Ectodermal cell (in vitro differentiated cells): ENCODE measurements at regions not wholly inside any gene's neighbourhood (a gene's known extent, or its start where the extent isn't known, plus 50 kb on each side); places are given as distances from the start of the nearest gene placed in this dataset.
A peak's percentile ranks its signal among the peaks of the same experiment; 100 is the strongest.

Experiments used
- H3K27ac ChIP-seq: 2 replicates; pipeline ENCODE4 v1.7.0; 2013; ENCODE audit warnings: mild to moderate bottlenecking, low read depth, low read length; ENCODE audit not compliant: insufficient read depth, poor library complexity, severe bottlenecking
- H3K27me3 ChIP-seq: 2 replicates; pipeline ENCODE4 v1.7.0; 2013; ENCODE audit warnings: mild to moderate bottlenecking, low read length; ENCODE audit not compliant: insufficient read depth, control insufficient read depth, poor library complexity, severe bottlenecking
- H3K36me3 ChIP-seq: one replicate; pipeline ENCODE4 v1.7.0; 2013; ENCODE audit warnings: low read length; ENCODE audit not compliant: control insufficient read depth, insufficient read depth
- H3K4me1 ChIP-seq: one replicate; pipeline ENCODE4 v1.7.0; 2013; ENCODE audit warnings: low read length; ENCODE audit not compliant: control insufficient read depth, insufficient read depth
- H3K4me3 ChIP-seq: 2 replicates; pipeline ENCODE4 v1.7.0; 2013; ENCODE audit warnings: low read depth, low read length, control low read depth; ENCODE audit not compliant: insufficient read depth
- H3K9me3 ChIP-seq: 2 replicates; pipeline ENCODE4 v1.7.0; 2013; ENCODE audit warnings: mild to moderate bottlenecking, low read length, moderate library complexity; ENCODE audit not compliant: control insufficient read depth
- WGBS, 2 experiments: methylation state at CpG; one replicate each; pipeline ENCODE4 v1.1.7; 2013; ENCODE audit warnings: missing lambda C conversion rate in 2 of 2; 5-methylcytosine and 5-hydroxymethylcytosine counted together

GRCh38 chr10:10854725-10855124 is 162.9 kb upstream of the CELF2 start:
- no peaks in the 10 kb centered on the region for H3K36me3 ChIP-seq
- 93 to 96% methylated on average over 4 of the region's 4 CpGs for WGBS, 2 experiments

GRCh38 chr10:10855151-10855581 is 162.5 kb upstream of the CELF2 start:
- Histone ChIP-seq H3K36me3 (no peaks in the 10 kb centered on the region), H3K9me3 (no peaks in the 10 kb centered on the region), H3K4me1 (no peaks in the 10 kb centered on the region), H3K27me3 (no peaks in the 10 kb centered on the region), H3K27ac (no peak overlapping the region), H3K4me3 (no peak overlapping the region)
- 86 to 89% methylated on average over 1 of the region's 1 CpG for WGBS, 2 experiments

More at GRCh38 chr10:10854725-10855124, 162.9 kb upstream of the CELF2 start:
- H3K4me1 ChIP-seq, result no peaks in the 10 kb centered on the region
- no peak overlapping the region for H3K27ac ChIP-seq
- H3K27me3 ChIP-seq, result no peaks in the 10 kb centered on the region
- H3K9me3 ChIP-seq, result no peaks in the 10 kb centered on the region
- no peak overlapping the region for H3K4me3 ChIP-seq

- WGBS, 2 experiments, result 96 to 99% methylated on average over 2 of the region's 2 CpGs
- H3K36me3 ChIP-seq, result no peaks in the 10 kb centered on the region
Measured at GRCh38 chr10:10860455-10860976, 157.2 kb upstream of the CELF2 start.

GRCh38 chr10:10865303-10865702 is 152.4 kb upstream of the CELF2 start:
- 77 to 79% methylated on average over 2 of the region's 3 CpGs for WGBS, 2 experiments
- Histone ChIP-seq H3K27me3 (no peaks in the 10 kb centered on the region), H3K36me3 (no peaks in the 10 kb centered on the region), H3K27ac (no peak overlapping the region), H3K4me3 (no peak overlapping the region), H3K4me1 (no peaks in the 10 kb centered on the region), H3K9me3 (no peaks in the 10 kb centered on the region)

More at GRCh38 chr10:10860455-10860976, 157.2 kb upstream of the CELF2 start:
- Histone ChIP-seq H3K9me3 (no peaks in the 10 kb centered on the region), H3K27ac (no peak overlapping the region), H3K4me3 (no peak overlapping the region), H3K27me3 (no peaks in the 10 kb centered on the region), H3K4me1 (no peaks in the 10 kb centered on the region)

- H3K27me3 ChIP-seq, result no peaks in the 10 kb centered on the region
- H3K4me1 ChIP-seq, result peaks cover 4% of the 10 kb centered on the region
- H3K36me3 ChIP-seq, result no peaks in the 10 kb centered on the region
- H3K27ac ChIP-seq, result no peak overlapping the region
- 92 to 93% methylated on average over 6 of the region's 6 CpGs for WGBS, 2 experiments
- H3K9me3 ChIP-seq, result no peaks in the 10 kb centered on the region
- H3K4me3 ChIP-seq, result no peak overlapping the region
Measured at GRCh38 chr10:10865913-10866312, 151.8 kb upstream of the CELF2 start.

- no peaks in the 10 kb centered on the region for H3K36me3 ChIP-seq
- no peaks in the 10 kb centered on the region for H3K27me3 ChIP-seq
- H3K4me1 ChIP-seq, result peaks cover 12% of the 10 kb centered on the region
- H3K27ac ChIP-seq, result no peak overlapping the region
- no peak overlapping the region for H3K4me3 ChIP-seq
- 93 to 96% methylated on average over 4 of the region's 4 CpGs for WGBS, 2 experiments
- H3K9me3 ChIP-seq, result no peaks in the 10 kb centered on the region
Measured at GRCh38 chr10:10869592-10869991, 148.1 kb upstream of the CELF2 start.

- Histone ChIP-seq H3K9me3 (no peaks in the 10 kb centered on the region), H3K27me3 (no peaks in the 10 kb centered on the region), H3K36me3 (no peaks in the 10 kb centered on the region), H3K27ac (peak overlapping the region; percentile 55), H3K4me3 (no peak overlapping the region), H3K4me1 (peaks cover 12% of the 10 kb centered on the region)
- 76 to 81% methylated on average over 16 of the region's 16 CpGs for whole genome bisulfite sequencing, 2 experiments
Measured at GRCh38 chr10:10870523-10871241, 147.0 kb upstream of the CELF2 start.

- Histone ChIP-seq H3K4me3 (no peak overlapping the region), H3K9me3 (no peaks in the 10 kb centered on the region), H3K27me3 (no peaks in the 10 kb centered on the region), H3K36me3 (no peaks in the 10 kb centered on the region), H3K4me1 (peaks cover 12% of the 10 kb centered on the region), H3K27ac (peak overlapping the region; percentile 55)
- WGBS, 2 experiments, result 72 to 79% methylated on average over 7 of the region's 7 CpGs
Measured at GRCh38 chr10:10871352-10871751, 146.3 kb upstream of the CELF2 start.

- WGBS, 2 experiments, result 90% methylated on average over 4 to 6 of the region's 6 CpGs
- no peaks in the 10 kb centered on the region for H3K9me3 ChIP-seq
- H3K27me3 ChIP-seq, result no peaks in the 10 kb centered on the region
- H3K4me3 ChIP-seq, result no peak overlapping the region
- peak overlapping the region; percentile 44 for H3K27ac ChIP-seq
- no peaks in the 10 kb centered on the region for H3K36me3 ChIP-seq
- peaks cover 12% of the 10 kb centered on the region for H3K4me1 ChIP-seq
Measured at GRCh38 chr10:10872035-10872673, 145.5 kb upstream of the CELF2 start.

GRCh38 chr10:10872764-10873163 is 144.9 kb upstream of the CELF2 start:
- Histone ChIP-seq H3K4me1 (peaks cover 12% of the 10 kb centered on the region), H3K27me3 (no peaks in the 10 kb centered on the region), H3K36me3 (no peaks in the 10 kb centered on the region), H3K27ac (peak overlapping the region; percentile 44), H3K9me3 (no peaks in the 10 kb centered on the region), H3K4me3 (no peak overlapping the region)
- 90 to 100% methylated on average over 1 to 2 of the region's 2 CpGs for WGBS, 2 experiments
